HG03469 (cell line): ENCODE measurements at regions not wholly inside any gene's neighbourhood (a gene's known extent, or its start where the extent isn't known, plus 50 kb on each side); places are given as distances from the start of the nearest gene placed in this dataset.

Experiments used
- ATAC-seq: cut with Tn5 transposase; IDR thresholded peaks from one replicate; pipeline ENCODE4 v1.9.1; 2021; ENCODE audit warnings: mild to moderate bottlenecking, moderate library complexity, moderate number of reproducible peaks; ENCODE audit not compliant: unreplicated experiment

GRCh38 chr3:178465260-178466180 lies 70.7 kb upstream of the KCNMB2 start:
- ATAC-seq: no peak

- ATAC-seq: no peak
Observed at GRCh38 chr3:178472941-178473340, 63.3 kb upstream of the KCNMB2 start.

GRCh38 chr3:178474526-178474925 lies 61.7 kb upstream of the KCNMB2 start:
- no peak for ATAC-seq

GRCh38 chr3:178475062-178475461 lies 61.2 kb upstream of the KCNMB2 start:
- ATAC-seq: no peak

GRCh38 chr3:178476886-178477285 lies 59.4 kb upstream of the KCNMB2 start:
- ATAC-seq: no peak

GRCh38 chr3:178479446-178479845 lies 56.8 kb upstream of the KCNMB2 start:
- no peak for ATAC-seq

- ATAC-seq: no peak
Observed at GRCh38 chr3:178479860-178480259, 56.4 kb upstream of the KCNMB2 start.

- peak; percentile 10 for ATAC-seq
Observed at GRCh38 chr3:178480274-178480673, 56.0 kb upstream of the KCNMB2 start.

- peak; percentile 99 for ATAC-seq
Observed at GRCh38 chr3:178480795-178481194, 55.4 kb upstream of the KCNMB2 start.

- no peak for ATAC-seq
Observed at GRCh38 chr3:178482981-178483380, 53.3 kb upstream of the KCNMB2 start.

GRCh38 chr3:178483704-178484103 lies 52.5 kb upstream of the KCNMB2 start:
- no peak for ATAC-seq

GRCh38 chr3:178485756-178486155 lies 50.5 kb upstream of the KCNMB2 start:
- ATAC-seq: no peak
